Right atrium auricular region (tissue), 2 donors: ENCODE measurements at regions not wholly inside any gene's neighbourhood (a gene's known extent, or its start where the extent isn't known, plus 50 kb on each side); places are given as distances from the start of the nearest gene placed in this dataset.

ENCODE experiments used
- DNase-seq: peaks from one replicate; pipeline ENCODE4 v3.0.0-alpha.2; 2019; ENCODE audit warnings: low spot score
- H3K27ac ChIP-seq, 2 donors: fragments of 200-600 bp; sonication (generic); 1 replicate in 1 of 2; 2 replicates in 1 of 2; pipeline ENCODE4 v1.5.1; 2016 to 2019
- H3K27me3 ChIP-seq, 2 donors: fragments of 200-600 bp; sonication (generic); one replicate each; pipeline versions ENCODE4 v1.5.1 to v1.6.0; 2017 to 2019
- H3K36me3 ChIP-seq: fragments of 200-600 bp; sonication (generic); one replicate; pipeline ENCODE4 v1.5.1; 2016
- H3K4me1 ChIP-seq, 2 donors: fragments of 200-600 bp; sonication (generic); one replicate each; pipeline versions ENCODE4 v1.5.1 to v1.6.0; 2017 to 2019
- H3K4me3 ChIP-seq, 2 donors: fragments of 200-600 bp; sonication (generic); 1 replicate in 1 of 2; 2 replicates in 1 of 2; pipeline ENCODE4 v1.5.1; 2017 to 2019; ENCODE audit warnings: mild to moderate bottlenecking in 1 of 2, moderate library complexity in 1 of 2
- H3K9me3 ChIP-seq, 2 donors: fragments of 200-600 bp; sonication (generic); one replicate each; pipeline ENCODE4 v1.5.1; 2019
- TF ChIP-seq, protein P1 (sequence below), 2 donors: fragments of 200-600 bp; sonication (generic); IDR thresholded peaks; one replicate each; pipeline ENCODE4 v1.5.1; 2019; ENCODE audit warnings: antibody characterized with exemption in 2 of 2

DNA sequence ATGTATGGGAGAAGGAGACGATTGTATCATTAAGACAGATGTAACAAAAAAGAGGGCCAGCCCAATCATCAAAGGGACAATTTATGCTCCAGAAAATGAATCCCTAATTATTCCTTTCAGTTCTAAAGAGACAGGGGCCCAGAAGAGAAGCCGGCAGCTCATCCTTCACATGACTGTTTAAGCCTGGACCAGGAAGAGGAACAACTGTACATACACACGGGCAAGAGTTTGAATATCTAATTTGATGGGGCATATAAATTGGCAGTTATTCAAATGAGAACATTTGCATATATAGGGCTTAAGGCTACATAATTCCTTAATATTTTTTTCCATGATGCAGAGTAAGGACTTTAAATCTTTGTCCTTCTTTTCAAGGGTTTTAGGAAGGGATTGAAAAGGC lies 232.3 kb downstream of the TLE3 start:
- H3K27ac ChIP-seq, result no peak overlapping the region
- H3K27me3 ChIP-seq, result no peaks in the 10 kb centered on the region
- no peak for DNase-seq
- no peaks in the 10 kb centered on the region for H3K36me3 ChIP-seq
- H3K9me3 ChIP-seq, result no peaks in the 10 kb centered on the region
- TF ChIP-seq, protein P1, sequence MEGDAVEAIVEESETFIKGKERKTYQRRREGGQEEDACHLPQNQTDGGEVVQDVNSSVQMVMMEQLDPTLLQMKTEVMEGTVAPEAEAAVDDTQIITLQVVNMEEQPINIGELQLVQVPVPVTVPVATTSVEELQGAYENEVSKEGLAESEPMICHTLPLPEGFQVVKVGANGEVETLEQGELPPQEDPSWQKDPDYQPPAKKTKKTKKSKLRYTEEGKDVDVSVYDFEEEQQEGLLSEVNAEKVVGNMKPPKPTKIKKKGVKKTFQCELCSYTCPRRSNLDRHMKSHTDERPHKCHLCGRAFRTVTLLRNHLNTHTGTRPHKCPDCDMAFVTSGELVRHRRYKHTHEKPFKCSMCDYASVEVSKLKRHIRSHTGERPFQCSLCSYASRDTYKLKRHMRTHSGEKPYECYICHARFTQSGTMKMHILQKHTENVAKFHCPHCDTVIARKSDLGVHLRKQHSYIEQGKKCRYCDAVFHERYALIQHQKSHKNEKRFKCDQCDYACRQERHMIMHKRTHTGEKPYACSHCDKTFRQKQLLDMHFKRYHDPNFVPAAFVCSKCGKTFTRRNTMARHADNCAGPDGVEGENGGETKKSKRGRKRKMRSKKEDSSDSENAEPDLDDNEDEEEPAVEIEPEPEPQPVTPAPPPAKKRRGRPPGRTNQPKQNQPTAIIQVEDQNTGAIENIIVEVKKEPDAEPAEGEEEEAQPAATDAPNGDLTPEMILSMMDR (IDR thresholded peaks at IDR 0.05), result no peak
- no peaks in the 10 kb centered on the region for H3K4me1 ChIP-seq
- no peak overlapping the region for H3K4me3 ChIP-seq

DNA sequence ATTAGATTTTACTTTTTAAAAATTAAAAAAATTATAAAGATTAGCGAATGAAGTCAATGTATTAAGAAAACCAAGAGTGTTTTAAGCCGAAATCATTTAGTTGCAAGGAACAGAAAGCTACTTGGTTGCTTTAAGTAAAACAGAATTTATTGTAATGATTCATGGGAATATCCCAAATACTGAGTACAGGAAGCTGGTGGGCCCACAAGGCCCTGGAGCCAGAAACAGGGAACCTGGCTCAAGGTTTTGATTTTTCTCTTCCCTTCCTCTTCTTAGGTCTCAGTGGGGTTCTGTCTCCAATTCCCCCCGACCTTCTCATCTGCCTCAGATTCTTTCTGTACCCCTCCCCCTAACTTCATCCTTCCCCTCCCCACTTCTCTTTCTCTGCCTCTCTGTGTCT lies 229.0 kb downstream of the TLE3 start:
- H3K27me3 ChIP-seq, result no peaks in the 10 kb centered on the region
- H3K4me1 ChIP-seq, result no peaks in the 10 kb centered on the region
- H3K27ac ChIP-seq, result no peak overlapping the region
- peaks cover 0 to 12% of the 10 kb centered on the region in 2 donors for H3K9me3 ChIP-seq
- no peak for DNase-seq
- no peak overlapping the region for H3K4me3 ChIP-seq
- H3K36me3 ChIP-seq, result no peaks in the 10 kb centered on the region
- TF ChIP-seq, protein P1 (IDR thresholded peaks at IDR 0.05), result no peak

DNA sequence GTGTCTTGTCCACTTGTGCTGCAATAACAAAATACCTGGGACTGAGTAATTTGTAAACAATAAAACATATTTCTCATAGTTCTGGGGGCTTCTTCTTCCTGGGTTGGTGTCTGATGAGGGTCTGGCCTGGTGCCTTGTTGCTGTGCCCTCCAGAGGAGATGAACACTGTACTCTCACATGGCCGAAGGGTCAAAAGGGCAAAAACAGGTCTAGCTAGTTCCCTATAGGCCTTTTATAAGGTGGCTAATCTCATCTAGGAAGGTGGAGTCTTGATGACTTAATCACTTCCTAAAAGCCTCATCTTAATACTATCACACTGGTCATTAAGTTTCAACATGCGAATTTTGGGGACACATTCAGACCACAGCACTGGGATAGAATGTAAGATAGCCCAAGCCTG lies 228.4 kb downstream of the TLE3 start:
- Histone ChIP-seq H3K4me1 (no peaks in the 10 kb centered on the region), H3K4me3 (no peak overlapping the region), H3K36me3 (no peaks in the 10 kb centered on the region), H3K27ac (no peak overlapping the region), H3K9me3 (peaks cover 0 to 17% of the 10 kb centered on the region in 2 donors), H3K27me3 (no peaks in the 10 kb centered on the region)
- no peak for DNase-seq
- TF ChIP-seq, protein P1 (IDR thresholded peaks at IDR 0.05), result no peak

DNA sequence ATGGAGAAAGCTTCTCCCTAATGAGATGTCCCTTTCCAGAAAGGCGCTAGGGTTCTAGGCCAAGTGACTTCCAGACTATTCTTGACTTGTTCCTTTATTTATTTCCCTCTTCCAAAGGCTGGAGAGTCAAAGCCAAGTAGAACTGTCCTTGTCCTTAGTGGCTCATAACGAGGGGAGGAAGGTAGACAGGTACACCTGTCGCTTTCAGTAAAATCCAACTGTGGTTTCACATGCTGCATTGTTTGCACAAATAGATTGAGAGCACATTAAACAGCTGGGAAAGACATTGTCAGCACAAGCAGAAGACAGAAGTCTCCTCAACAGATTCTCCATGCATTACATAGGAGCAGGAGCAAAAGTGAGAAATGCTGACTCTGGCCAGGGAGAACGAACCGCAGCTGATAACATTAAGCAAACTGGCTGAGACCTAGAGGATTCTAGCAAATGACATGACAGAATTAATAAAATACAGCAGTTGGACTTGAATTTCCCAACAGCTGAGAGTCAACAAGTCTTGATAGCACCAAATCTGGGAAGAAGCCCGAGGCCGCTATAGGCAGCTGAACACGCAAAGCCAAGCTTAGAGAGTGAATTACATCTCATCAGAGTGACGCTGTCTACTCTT lies 227.7 kb downstream of the TLE3 start:
- Histone ChIP-seq H3K27me3 (no peaks in the 10 kb centered on the region), H3K27ac (no peak overlapping the region), H3K4me1 (no peaks in the 10 kb centered on the region), H3K36me3 (no peaks in the 10 kb centered on the region), H3K9me3 (peaks cover 4 to 24% of the 10 kb centered on the region in 2 donors), H3K4me3 (no peak overlapping the region)
- DNase-seq, result no peak
- TF ChIP-seq, protein P1 (IDR thresholded peaks at IDR 0.05), result no peak

DNA sequence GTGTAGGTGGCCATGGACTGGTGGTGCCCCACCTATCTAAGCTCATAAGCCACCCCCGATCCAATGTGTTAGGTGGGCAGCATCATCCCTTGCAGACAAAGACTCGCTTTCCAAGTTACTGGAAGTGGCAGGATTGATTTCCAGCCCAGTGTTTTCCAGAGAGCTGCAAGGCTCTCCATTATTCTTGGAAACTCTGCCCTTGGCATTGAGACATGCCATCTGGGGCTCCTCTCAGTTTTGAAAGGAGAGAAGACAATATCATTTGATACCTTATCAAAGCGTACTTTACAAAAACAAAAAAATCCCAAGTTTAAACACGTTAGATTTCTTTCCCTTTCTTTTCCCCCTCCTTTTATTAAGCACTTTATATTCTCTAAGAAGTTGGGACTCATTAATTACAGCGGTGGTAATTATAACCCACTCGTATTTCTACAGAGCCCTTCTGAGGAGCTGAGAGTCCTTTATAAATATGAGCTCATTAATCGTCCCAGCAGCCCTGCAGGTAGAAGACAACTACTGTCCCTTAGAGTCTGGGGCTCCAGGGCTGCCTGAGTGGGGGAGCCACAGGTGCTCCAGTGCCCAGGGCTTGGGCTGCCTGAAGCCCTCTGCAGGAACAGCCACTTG lies 226.1 kb downstream of the TLE3 start:
- no peaks in the 10 kb centered on the region for H3K4me1 ChIP-seq
- no peak overlapping the region for H3K4me3 ChIP-seq
- no peaks in the 10 kb centered on the region for H3K27me3 ChIP-seq
- H3K36me3 ChIP-seq, result no peaks in the 10 kb centered on the region
- no peak overlapping the region for H3K27ac ChIP-seq
- H3K9me3 ChIP-seq, result peaks cover 5 to 26% of the 10 kb centered on the region in 2 donors
- TF ChIP-seq, protein P1 (IDR thresholded peaks at IDR 0.05), result no peak
- no peak for DNase-seq

DNA sequence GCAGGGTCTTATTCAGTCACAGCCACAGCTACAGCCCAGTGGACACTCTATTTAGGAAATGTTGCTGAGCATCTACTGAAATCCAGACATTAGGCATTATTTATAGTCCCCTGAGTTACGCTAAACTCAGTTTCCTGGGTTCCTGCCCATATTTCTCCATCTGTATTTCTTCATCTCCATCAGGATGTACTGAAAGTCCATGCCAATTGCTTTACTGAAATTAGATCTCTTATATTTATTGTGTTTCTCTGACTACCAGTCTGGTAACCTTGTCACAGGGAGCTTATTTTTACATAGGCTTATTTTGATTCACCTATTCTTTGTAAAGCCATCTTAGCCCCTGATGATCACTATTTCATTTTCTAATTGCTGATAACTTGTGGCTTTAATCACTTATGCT lies 223.9 kb downstream of the TLE3 start:
- Histone ChIP-seq H3K36me3 (no peaks in the 10 kb centered on the region), H3K27me3 (no peaks in the 10 kb centered on the region), H3K4me1 (no peaks in the 10 kb centered on the region), H3K27ac (no peak overlapping the region), H3K9me3 (peaks cover 5 to 26% of the 10 kb centered on the region in 2 donors), H3K4me3 (no peak overlapping the region)
- DNase-seq, result no peak
- TF ChIP-seq, protein P1 (IDR thresholded peaks at IDR 0.05), result no peak
